ENCODE measurements at regions not wholly inside any gene's neighbourhood (a gene's known extent, or its start where the extent isn't known, plus 50 kb on each side); places are given as distances from the start of the nearest gene placed in this dataset.
"Not testable (repeated sequence)": the region's sequence is repeated elsewhere in the genome, so short reads cannot be mapped to it uniquely, and the experiment has no call there.

DNA sequence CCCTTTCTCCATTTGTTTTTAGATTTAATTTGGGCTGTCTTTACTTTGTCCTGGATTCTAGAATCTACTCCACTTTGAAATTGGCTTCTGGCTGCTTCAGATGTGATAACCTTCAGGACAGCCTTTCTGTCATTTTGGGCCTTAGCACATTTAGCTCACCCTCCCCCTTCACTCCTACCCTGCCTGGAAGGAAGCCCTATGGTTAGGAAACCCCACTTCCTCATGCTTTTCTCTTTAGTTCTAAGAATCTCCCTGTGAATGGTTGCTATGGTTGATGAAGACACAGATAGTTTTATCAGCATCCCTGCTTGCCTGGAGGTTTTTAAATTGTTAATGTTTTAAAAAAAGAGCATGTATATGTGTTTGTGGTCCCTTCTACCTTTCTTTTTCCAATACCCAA is 100.7 kb upstream of the PTPN13 start:
- no peak overlapping the region for H3K27ac ChIP-seq (ENCODE audit: low read depth)
- H3K4me1 ChIP-seq (ENCODE audit: insufficient read depth), result no peaks in the 10 kb centered on the region
- no peak for DNase-seq (ENCODE audit: extremely low spot score)
- H3K36me3 ChIP-seq (ENCODE audit: insufficient read depth), result no peaks in the 10 kb centered on the region
- H3K4me3 ChIP-seq (ENCODE audit: low read depth, low read length), result no peak overlapping the region

DNA sequence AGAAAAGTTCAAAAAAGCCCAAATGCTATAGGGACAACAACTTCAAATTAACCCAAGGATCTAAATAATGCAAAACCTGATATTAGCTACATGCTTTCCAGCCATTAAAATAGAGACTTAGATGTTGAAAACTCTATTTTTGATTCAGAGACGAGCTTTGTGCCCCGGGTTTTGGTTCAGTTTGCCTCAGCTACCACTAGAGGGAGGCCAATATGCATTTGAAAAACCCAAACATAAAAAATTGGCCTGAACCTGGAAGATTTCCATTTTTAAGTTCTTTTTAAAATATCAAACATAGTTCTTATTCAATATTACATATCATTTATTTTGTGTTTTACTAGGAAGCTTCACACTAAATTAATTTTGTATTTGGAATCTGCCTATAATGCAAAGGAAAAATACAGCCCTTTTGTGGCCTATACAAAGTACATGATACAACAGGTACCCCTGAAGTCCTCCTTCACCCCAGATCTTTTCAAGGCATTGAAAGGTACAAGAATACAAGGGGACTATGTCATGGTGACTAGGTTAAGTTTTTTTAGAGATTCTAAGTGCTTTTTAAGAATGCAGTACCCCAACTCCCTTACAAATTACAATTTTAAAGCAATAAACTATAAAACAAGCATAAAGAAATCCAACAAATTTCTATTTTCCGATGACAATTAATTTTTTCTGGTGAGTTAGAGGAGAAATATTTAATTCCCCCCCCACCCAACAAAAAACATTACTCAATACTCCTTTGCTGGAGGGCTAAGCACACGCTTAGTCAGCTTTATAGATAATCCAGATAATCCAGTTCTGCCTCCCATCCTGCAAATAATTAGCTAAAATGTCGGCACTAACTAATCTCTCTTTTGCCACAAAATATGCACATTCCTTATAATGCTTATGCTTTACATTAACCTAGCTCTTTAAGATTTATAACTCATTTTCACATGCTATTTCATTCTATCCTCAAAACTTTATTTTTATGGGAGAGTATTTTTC is 97.7 kb upstream of the PTPN13 start:
- Histone ChIP-seq H3K27ac (ENCODE audit: low read depth) (no peak overlapping the region), H3K36me3 (ENCODE audit: insufficient read depth) (no peaks in the 10 kb centered on the region), H3K4me3 (ENCODE audit: low read depth, low read length) (no peak overlapping the region), H3K4me1 (ENCODE audit: insufficient read depth) (no peaks in the 10 kb centered on the region)
- DNase-seq (ENCODE audit: extremely low spot score), result peak; percentile 18
- 38% methylated on average over 5 of the region's 5 CpGs for WGBS

DNA sequence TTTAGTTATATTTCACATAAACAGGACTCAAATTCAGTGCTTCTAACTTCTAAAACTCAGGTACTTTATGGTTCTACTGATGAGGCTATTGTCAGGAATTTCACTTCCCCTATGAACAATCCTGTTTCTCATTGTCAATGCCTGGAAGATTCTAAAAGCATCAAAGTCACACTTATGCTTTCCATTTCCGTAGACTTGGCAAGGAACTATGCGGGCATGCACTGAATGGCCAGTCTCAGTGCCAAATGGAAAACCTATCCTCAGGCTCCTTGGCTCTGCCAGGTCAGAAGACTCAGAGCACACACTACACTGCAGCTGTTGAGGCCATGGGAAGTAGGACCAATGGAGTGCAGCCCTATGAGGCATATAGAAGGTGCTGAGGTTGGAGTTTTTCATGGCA is 97.0 kb upstream of the PTPN13 start:
- Histone ChIP-seq H3K4me3 (ENCODE audit: low read depth, low read length) (no peak overlapping the region), H3K27ac (ENCODE audit: low read depth) (no peak overlapping the region), H3K36me3 (ENCODE audit: insufficient read depth) (no peaks in the 10 kb centered on the region), H3K4me1 (ENCODE audit: insufficient read depth) (no peaks in the 10 kb centered on the region)
- DNase-seq (ENCODE audit: extremely low spot score), result no peak
- WGBS, result 83% methylated on average over 2 of the region's 2 CpGs

DNA sequence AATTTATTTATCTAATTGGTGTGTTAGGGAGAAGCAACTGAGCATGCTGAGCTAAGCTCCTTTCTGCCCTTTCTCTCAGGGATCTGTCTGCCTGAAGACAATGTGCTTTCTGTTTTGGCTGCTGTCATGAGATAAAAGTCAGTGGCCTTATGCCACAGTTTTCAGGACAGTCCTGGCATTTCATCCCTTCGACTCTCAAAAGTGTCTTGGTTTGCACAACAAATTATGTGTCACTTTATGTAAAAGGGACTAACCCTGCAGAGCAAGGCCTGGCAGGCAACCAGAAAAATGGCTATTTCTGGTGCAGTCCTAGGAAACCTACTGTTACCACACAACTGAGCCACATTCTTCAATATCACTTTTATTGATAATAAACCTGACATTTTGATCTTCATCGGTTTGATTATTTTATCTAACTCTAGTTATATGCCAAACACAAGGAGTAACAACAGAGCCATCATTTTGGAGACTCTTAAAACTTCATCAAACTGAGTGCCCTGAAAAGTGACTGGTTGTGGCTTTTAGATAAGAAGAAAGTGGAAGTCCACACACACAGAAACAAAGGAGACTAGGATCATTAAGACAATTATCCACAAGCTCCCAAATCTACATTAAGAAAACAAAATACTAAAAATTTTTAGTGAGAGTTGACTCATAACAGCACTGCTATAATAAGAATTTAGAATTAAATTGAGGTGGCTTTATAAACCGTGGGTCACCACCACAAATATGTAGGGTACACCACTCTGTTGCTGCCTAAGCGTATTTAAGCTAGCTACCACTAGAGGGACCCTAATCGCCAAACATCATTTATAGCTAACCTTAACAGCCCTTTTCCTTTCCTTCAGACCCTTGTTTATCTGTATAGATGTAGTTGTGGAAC is 95.9 kb upstream of the PTPN13 start:
- no peak overlapping the region for H3K27ac ChIP-seq (ENCODE audit: low read depth)
- no peak for DNase-seq (ENCODE audit: extremely low spot score)
- WGBS, result 22% methylated on average over 5 of the region's 5 CpGs
- H3K36me3 ChIP-seq (ENCODE audit: insufficient read depth), result no peaks in the 10 kb centered on the region
- H3K4me3 ChIP-seq (ENCODE audit: low read depth, low read length), result no peak overlapping the region
- H3K4me1 ChIP-seq (ENCODE audit: insufficient read depth), result no peaks in the 10 kb centered on the region

DNA sequence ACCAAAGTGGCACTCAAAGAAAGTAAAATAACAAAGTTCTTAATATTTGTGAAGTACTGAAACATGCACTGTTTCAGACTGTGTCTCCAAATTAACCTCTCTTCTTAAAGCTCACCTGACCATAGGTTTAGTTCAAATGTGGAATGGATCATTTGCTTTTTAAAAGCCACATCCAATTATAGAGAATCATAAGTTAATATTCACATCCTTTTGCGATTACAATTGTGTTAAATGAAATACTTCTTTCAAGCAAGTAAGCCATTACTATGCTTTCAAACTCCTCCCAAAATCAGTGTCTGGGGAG is 95.3 kb upstream of the PTPN13 start:
- H3K27ac ChIP-seq (ENCODE audit: low read depth), result no peak overlapping the region
- 40% methylated on average over 1 of the region's 1 CpG for WGBS
- no peaks in the 10 kb centered on the region for H3K36me3 ChIP-seq (ENCODE audit: insufficient read depth)

DNA sequence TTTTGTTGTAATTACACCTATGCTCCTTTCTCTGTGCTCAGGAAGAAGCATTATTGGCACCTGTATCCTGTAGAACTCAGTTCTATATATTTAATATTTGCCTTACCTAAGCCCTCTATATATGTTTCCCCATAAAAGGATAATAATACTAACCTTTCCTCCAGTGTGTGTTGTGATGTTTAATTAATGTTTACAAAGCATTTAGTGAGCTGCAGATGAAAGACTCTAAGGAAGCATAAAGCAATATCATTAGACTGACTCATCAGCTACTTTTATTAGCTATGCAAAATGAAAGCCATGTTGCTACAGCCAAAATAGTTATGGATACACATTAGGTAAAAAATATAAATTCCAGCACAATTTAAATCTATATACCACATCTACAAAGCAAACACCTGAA is 93.6 kb upstream of the PTPN13 start:
- DNase-seq (ENCODE audit: extremely low spot score), result no peak
- Histone ChIP-seq H3K4me1 (ENCODE audit: insufficient read depth) (no peaks in the 10 kb centered on the region), H3K36me3 (ENCODE audit: insufficient read depth) (no peaks in the 10 kb centered on the region), H3K4me3 (ENCODE audit: low read depth, low read length) (no peak overlapping the region), H3K27ac (ENCODE audit: low read depth) (no peak overlapping the region)

More for the DNA sequence above, 95.3 kb upstream of the PTPN13 start:
- H3K4me3 ChIP-seq (ENCODE audit: low read depth, low read length), result no peak overlapping the region
- no peak for DNase-seq (ENCODE audit: extremely low spot score)
- H3K4me1 ChIP-seq (ENCODE audit: insufficient read depth), result no peaks in the 10 kb centered on the region

DNA sequence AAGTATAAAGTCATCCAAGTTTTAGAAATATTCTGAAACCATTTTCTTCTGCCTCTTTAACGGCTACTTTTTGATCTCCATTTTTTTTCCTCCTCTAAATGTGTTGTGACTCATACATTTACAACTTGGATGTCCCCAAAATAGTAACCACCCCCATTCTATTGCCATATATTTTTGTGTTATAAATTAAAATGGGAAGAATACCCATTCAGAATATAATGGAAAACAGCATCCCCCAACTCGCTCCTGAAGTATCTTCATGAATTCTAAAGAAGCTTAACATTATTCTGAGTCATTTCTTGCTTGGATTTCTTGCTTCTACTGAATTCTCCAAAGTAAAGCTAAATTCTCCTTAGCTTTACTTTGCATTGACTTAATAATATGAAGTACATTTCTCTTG is 92.0 kb upstream of the PTPN13 start:
- Histone ChIP-seq H3K4me1 (ENCODE audit: insufficient read depth) (no peaks in the 10 kb centered on the region), H3K4me3 (ENCODE audit: low read depth, low read length) (no peak overlapping the region), H3K36me3 (ENCODE audit: insufficient read depth) (no peaks in the 10 kb centered on the region), H3K27ac (ENCODE audit: low read depth) (no peak overlapping the region)
- no peak for DNase-seq (ENCODE audit: extremely low spot score)
- WGBS, result 85% methylated on average over 2 of the region's 2 CpGs

DNA sequence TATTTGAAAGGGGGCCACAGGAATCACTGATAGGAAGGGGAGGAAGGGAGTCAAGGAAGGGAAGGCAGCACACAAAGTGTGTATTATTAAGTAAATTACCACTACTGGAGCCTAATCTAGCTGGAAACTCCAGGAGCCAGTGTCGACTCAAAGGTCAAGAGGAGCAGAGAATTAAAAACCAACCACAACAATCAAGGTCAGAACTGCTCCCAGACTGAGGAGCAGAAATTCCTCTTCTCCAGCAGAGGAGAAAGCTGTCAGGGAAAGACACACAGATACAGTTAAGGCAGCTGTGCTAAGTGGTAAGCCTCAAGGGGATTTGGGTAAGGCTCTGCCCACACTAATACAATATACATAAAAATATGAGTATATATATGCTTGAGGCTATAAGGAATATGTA is 87.5 kb upstream of the PTPN13 start:
- DNase-seq (ENCODE audit: extremely low spot score), result no peak
- no peaks in the 10 kb centered on the region for H3K4me1 ChIP-seq (ENCODE audit: insufficient read depth)
- no peak overlapping the region for H3K27ac ChIP-seq (ENCODE audit: low read depth)
- no peaks in the 10 kb centered on the region for H3K36me3 ChIP-seq (ENCODE audit: insufficient read depth)
- no peak overlapping the region for H3K4me3 ChIP-seq (ENCODE audit: low read depth, low read length)
- WGBS, result 47% methylated on average over 1 of the region's 1 CpG

DNA sequence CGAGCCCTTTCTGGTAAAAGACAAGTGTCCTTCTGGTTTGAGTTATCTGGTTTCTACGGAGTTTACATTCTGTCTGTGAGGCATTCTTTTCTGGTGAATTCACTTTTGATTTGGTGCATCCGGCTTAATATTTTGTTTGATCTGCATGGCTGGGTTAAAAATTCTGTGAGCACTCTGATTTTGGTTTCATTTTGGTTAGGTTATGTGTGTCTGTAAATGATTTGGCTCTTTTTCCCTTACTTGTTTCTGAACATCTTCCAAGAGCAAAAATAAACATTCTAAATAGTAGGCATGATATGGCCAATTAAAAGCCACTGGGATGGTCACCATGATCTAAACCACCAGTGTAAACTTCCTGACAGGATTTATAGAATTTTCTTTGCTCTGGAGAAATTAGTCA is 85.7 kb upstream of the PTPN13 start:
- Histone ChIP-seq H3K36me3 (ENCODE audit: insufficient read depth) (no peaks in the 10 kb centered on the region), H3K4me3 (ENCODE audit: low read depth, low read length) (no peak overlapping the region), H3K4me1 (ENCODE audit: insufficient read depth) (no peaks in the 10 kb centered on the region), H3K27ac (ENCODE audit: low read depth) (no peak overlapping the region)
- WGBS, result 25% methylated on average over 3 of the region's 3 CpGs
- DNase-seq (ENCODE audit: extremely low spot score), result no peak

DNA sequence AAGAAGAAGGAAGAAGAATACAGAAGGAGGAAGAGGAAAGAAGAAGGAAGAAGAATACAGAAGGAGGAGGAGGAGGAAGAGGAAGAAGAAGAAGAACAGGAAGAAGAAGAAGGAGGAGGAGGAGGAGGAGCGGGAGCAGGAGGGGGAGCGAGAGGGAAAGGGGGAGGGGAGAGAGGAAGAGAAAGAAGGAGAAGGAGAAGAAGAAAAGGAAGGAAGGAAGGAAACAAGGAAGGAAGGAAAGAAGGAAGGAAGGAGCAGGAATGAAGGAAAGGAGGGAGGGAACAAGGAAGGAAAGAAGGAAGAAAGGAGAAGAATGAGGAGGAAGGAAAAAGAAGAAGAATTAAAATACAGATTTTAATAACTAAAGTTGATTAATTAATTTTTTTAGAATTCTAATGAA is 82.5 kb upstream of the PTPN13 start:
- H3K4me1 ChIP-seq (ENCODE audit: insufficient read depth), result no peaks in the 10 kb centered on the region
- no peak for DNase-seq (ENCODE audit: extremely low spot score)
- 94% methylated on average over 2 of the region's 2 CpGs for WGBS
- H3K36me3 ChIP-seq (ENCODE audit: insufficient read depth), result no peaks in the 10 kb centered on the region
- H3K4me3 ChIP-seq (ENCODE audit: low read depth, low read length), result no peak overlapping the region
- no peak overlapping the region for H3K27ac ChIP-seq (ENCODE audit: low read depth)

DNA sequence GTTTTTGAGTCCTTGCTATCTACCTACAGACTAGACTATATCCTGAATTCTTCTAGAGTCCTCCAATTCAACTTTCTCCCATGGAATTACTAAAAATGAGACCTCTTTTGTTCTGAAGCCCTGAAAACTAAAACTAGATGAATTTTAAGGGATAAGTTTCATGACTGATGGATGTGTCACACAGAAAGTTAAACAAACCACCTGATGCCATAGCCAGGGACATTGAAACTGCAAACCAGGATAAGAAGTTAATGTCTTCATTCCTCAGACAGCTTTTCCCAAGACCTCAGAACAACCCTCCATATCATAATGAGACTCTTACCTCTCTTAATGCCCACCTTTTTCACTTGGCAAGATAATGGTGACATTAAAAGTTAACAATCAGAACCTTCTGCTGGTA is 81.5 kb upstream of the PTPN13 start:
- Histone ChIP-seq H3K27ac (ENCODE audit: low read depth) (no peak overlapping the region), H3K36me3 (ENCODE audit: insufficient read depth) (no peaks in the 10 kb centered on the region), H3K4me1 (ENCODE audit: insufficient read depth) (no peaks in the 10 kb centered on the region), H3K4me3 (ENCODE audit: low read depth, low read length) (no peak overlapping the region)
- DNase-seq (ENCODE audit: extremely low spot score), result no peak

DNA sequence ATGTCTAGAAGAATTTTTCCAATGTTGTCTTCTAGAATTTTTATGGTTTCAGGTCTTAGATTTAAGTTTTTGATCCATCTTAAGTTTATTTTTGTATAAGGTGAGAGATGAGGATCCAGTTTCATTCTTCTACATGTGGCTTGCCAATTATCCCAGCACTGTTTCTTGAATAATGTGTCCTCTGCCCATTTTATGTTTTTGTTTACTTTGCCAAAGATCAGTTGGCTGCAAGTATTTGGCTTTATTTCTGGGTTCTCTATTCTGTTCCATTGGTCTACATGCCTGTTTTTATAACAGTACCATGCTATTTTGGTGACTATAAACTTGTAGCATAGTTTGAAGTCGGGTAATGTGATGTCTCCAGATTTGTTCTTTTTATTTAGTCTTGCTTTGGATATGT is 78.2 kb upstream of the PTPN13 start:
- H3K36me3 ChIP-seq (ENCODE audit: insufficient read depth); DNase-seq (ENCODE audit: extremely low spot score); H3K4me1 ChIP-seq (ENCODE audit: insufficient read depth); H3K4me3 ChIP-seq (ENCODE audit: low read depth, low read length); H3K27ac ChIP-seq (ENCODE audit: low read depth): not testable (repeated sequence)
- 84% methylated on average over 1 of the region's 1 CpG for WGBS

DNA sequence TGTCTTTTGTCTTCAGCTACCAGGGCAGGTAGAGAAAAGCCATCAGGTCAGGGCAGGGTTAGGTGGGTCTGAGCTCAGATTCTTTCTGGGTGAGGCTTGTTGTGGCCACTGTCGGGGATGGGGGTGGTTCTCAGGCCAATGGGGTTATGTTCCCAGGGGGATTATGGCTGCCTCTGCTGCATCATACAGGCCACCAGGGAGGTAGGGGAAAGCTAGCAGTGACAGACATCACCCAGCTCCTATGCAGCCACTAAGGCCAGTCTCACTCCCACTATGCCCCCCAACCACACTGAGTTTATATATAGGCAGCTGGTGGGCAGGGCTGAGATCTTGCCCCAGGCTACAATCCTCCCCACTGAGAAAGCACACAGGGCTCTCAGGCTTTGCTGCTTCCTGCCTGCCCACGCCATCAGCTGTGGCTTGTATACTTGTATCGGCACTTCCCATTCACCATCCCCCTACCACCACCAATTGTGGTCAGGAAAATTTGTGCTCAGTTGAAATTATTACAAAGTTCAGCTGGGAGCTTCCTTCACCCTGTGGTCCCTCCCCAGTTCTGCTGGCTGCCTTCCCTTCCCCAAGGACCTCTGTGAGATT is 72.6 kb upstream of the PTPN13 start:
- 94% methylated on average over 3 of the region's 3 CpGs for WGBS
- Histone ChIP-seq H3K4me3 (ENCODE audit: low read depth, low read length) (no peak overlapping the region), H3K4me1 (ENCODE audit: insufficient read depth) (no peaks in the 10 kb centered on the region), H3K27ac (ENCODE audit: low read depth) (no peak overlapping the region), H3K36me3 (ENCODE audit: insufficient read depth) (no peaks in the 10 kb centered on the region)
- DNase-seq (ENCODE audit: extremely low spot score), result no peak

DNA sequence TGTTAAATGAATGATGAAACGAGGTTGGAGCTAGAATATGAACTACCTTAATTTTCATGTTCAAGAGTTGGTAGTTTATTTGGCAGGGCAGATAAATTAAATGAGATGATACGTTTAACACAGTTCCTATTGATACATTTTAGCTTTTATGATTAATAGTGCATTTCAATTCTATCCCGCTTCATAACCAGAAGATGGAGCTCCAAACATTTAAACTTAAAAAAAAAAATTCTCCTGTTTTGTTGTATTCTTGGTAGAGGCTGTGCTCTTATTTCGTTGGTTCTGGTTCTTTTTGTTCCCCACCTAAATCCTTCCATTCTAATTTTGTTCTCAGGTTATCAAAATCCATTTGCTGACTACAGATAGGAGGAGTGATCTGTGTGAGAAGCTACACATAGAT is 71.8 kb upstream of the PTPN13 start:
- WGBS, result 78% methylated on average over 4 of the region's 4 CpGs
- Histone ChIP-seq H3K27ac (ENCODE audit: low read depth) (no peak overlapping the region), H3K4me1 (ENCODE audit: insufficient read depth) (no peaks in the 10 kb centered on the region), H3K36me3 (ENCODE audit: insufficient read depth) (no peaks in the 10 kb centered on the region), H3K4me3 (ENCODE audit: low read depth, low read length) (no peak overlapping the region)
- DNase-seq (ENCODE audit: extremely low spot score), result no peak
